ENCODE measurements at regions not wholly inside any gene's neighbourhood (a gene's known extent, or its start where the extent isn't known, plus 50 kb on each side); places are given as distances from the start of the nearest gene placed in this dataset.

- intact Hi-C loops (cut with DNase I), result no loop called here
- DNase-seq, result no peak
- 97 to 100% methylated on average over 1 of the region's 1 CpG for WGBS, 2 donors
- no peak for TF ChIP-seq CTCF (IDR thresholded peaks at IDR 0.05)
- Histone ChIP-seq H3K27me3 (no peaks in the 10 kb centered on the region), H3K4me1 (no peaks in the 10 kb centered on the region), H3K4me3 (no peak overlapping the region), H3K36me3 (no peaks in the 10 kb centered on the region), H3K27ac (no peak overlapping the region), H3K9me3 (peaks cover 0 to 28% (median 8%) of the 10 kb centered on the region in 11 donors)
- no peak for ATAC-seq
Measured at GRCh38 chr4:124224256-124224655, 488.3 kb downstream of the ANKRD50 start.

GRCh38 chr4:124227981-124228380 lies 484.6 kb downstream of the ANKRD50 start:
- no peak for TF ChIP-seq CTCF (IDR thresholded peaks at IDR 0.05)
- DNase-seq, result no peak
- Histone ChIP-seq H3K27me3 (no peaks in the 10 kb centered on the region), H3K4me1 (no peaks in the 10 kb centered on the region), H3K27ac (no peak overlapping the region), H3K9me3 (peaks cover 0 to 24% (median 12%) of the 10 kb centered on the region in 11 donors), H3K36me3 (no peaks in the 10 kb centered on the region), H3K4me3 (no peak overlapping the region)
- intact Hi-C loops (cut with DNase I), result no loop called here
- ATAC-seq, result no peak

- intact Hi-C loops (cut with DNase I), result no loop called here
- DNase-seq (no peak), ATAC-seq (no peak)
- H3K4me1 ChIP-seq, result no peaks in the 10 kb centered on the region
- H3K27me3 ChIP-seq, result no peaks in the 10 kb centered on the region
- TF ChIP-seq CTCF (IDR thresholded peaks at IDR 0.05), result no peak
- WGBS, 2 donors, result 77 to 79% methylated on average over 2 of the region's 2 CpGs
- peaks cover 0 to 20% (median 12%) of the 10 kb centered on the region in 11 donors for H3K9me3 ChIP-seq
- no peak overlapping the region for H3K27ac ChIP-seq
- no peaks in the 10 kb centered on the region for H3K36me3 ChIP-seq
- H3K4me3 ChIP-seq, result no peak overlapping the region
Measured at GRCh38 chr4:124230268-124230667, 482.3 kb downstream of the ANKRD50 start.

- H3K4me1 ChIP-seq, result no peaks in the 10 kb centered on the region
- WGBS, 2 donors, result 41 to 64% methylated on average over 2 of the region's 2 CpGs
- no peak overlapping the region for H3K4me3 ChIP-seq
- ATAC-seq, result no peak
- H3K27ac ChIP-seq, result no peak overlapping the region
- H3K9me3 ChIP-seq, result peaks cover 0 to 7% (median 0%) of the 10 kb centered on the region in 11 donors
- no peak for TF ChIP-seq CTCF (IDR thresholded peaks at IDR 0.05)
- no peak for DNase-seq
- H3K36me3 ChIP-seq, result no peaks in the 10 kb centered on the region
- H3K27me3 ChIP-seq, result no peaks in the 10 kb centered on the region
- intact Hi-C loops (cut with DNase I), result no loop called here
Measured at GRCh38 chr4:124234771-124235170, 477.8 kb downstream of the ANKRD50 start.
